ENCODE measurements at regions not wholly inside any gene's neighbourhood (a gene's known extent, or its start where the extent isn't known, plus 50 kb on each side); places are given as distances from the start of the nearest gene placed in this dataset.

- no peak for DNase-seq (ENCODE audit: extremely low spot score)
- ChIA-PET POLR2A (no interaction called here), CTCF (no interaction called here)
- TF ChIP-seq FOXA1 (IDR thresholded peaks at IDR 0.05) (no peak), HDGF (IDR thresholded peaks at IDR 0.05; ENCODE audit: borderline replicate concordance) (no peak), NFRKB (IDR thresholded peaks at IDR 0.05) (no peak), BHLHE40 (IDR thresholded peaks at IDR 0.05; ENCODE audit: borderline replicate concordance) (no peak), FOXK2 (IDR thresholded peaks at IDR 0.05) (no peak), PKNOX1 (IDR thresholded peaks at IDR 0.05) (no peak), FOXM1 (IDR thresholded peaks at IDR 0.05; ENCODE audit: borderline replicate concordance) (no peak), ZNF384 (IDR thresholded peaks at IDR 0.05) (no peak), SP1 (IDR thresholded peaks at IDR 0.05) (no peak), ARNT (IDR thresholded peaks at IDR 0.05) (no peak), SUZ12 (IDR thresholded peaks at IDR 0.05) (no peak), TARDBP (IDR thresholded peaks at IDR 0.05) (no peak), LEF1 (IDR thresholded peaks at IDR 0.05; ENCODE audit: borderline replicate concordance) (no peak), ELF4 (IDR thresholded peaks at IDR 0.05) (no peak), L3MBTL2 (conservative IDR thresholded peaks at IDR 0.05) (no peak), CTBP1 (IDR thresholded peaks at IDR 0.05; ENCODE audit: borderline replicate concordance) (no peak)
These were observed 129.8 kb upstream of the SLC5A12 start for GRCh38 chr11:26851696-26852095.

- POLR2A ChIA-PET = no interaction called here
- CTCF ChIA-PET = no interaction called here
- TF ChIP-seq FOXM1 (IDR thresholded peaks at IDR 0.05; ENCODE audit: borderline replicate concordance) (no peak), ZNF384 (IDR thresholded peaks at IDR 0.05) (no peak), ELF4 (IDR thresholded peaks at IDR 0.05) (no peak), SUZ12 (IDR thresholded peaks at IDR 0.05) (no peak), FOXK2 (IDR thresholded peaks at IDR 0.05) (no peak), SP1 (IDR thresholded peaks at IDR 0.05) (no peak), CTBP1 (IDR thresholded peaks at IDR 0.05; ENCODE audit: borderline replicate concordance) (no peak), BHLHE40 (IDR thresholded peaks at IDR 0.05; ENCODE audit: borderline replicate concordance) (no peak), LEF1 (IDR thresholded peaks at IDR 0.05; ENCODE audit: borderline replicate concordance) (no peak)
- no peak for DNase-seq (ENCODE audit: extremely low spot score)
These were observed 135.8 kb upstream of the FIBIN start for GRCh38 chr11:26858098-26858497.

GRCh38 chr11:26859416-26859815 is 134.5 kb upstream of the FIBIN start:
- no peak for DNase-seq (ENCODE audit: extremely low spot score)
- CTCF ChIA-PET = no interaction called here
- TF ChIP-seq TARDBP (IDR thresholded peaks at IDR 0.05) (no peak), SUZ12 (IDR thresholded peaks at IDR 0.05) (no peak), SP1 (IDR thresholded peaks at IDR 0.05) (no peak), FOXA1 (IDR thresholded peaks at IDR 0.05) (no peak), FOXK2 (IDR thresholded peaks at IDR 0.05) (no peak), ELF4 (IDR thresholded peaks at IDR 0.05) (no peak), NFRKB (IDR thresholded peaks at IDR 0.05) (no peak), CTBP1 (IDR thresholded peaks at IDR 0.05; ENCODE audit: borderline replicate concordance) (no peak), LEF1 (IDR thresholded peaks at IDR 0.05; ENCODE audit: borderline replicate concordance) (no peak), ARNT (IDR thresholded peaks at IDR 0.05) (no peak), ZNF384 (IDR thresholded peaks at IDR 0.05) (no peak), FOXM1 (IDR thresholded peaks at IDR 0.05; ENCODE audit: borderline replicate concordance) (no peak), PKNOX1 (IDR thresholded peaks at IDR 0.05) (no peak), HDGF (IDR thresholded peaks at IDR 0.05; ENCODE audit: borderline replicate concordance) (no peak), L3MBTL2 (conservative IDR thresholded peaks at IDR 0.05) (no peak)
- POLR2A ChIA-PET = no interaction called here

- TF ChIP-seq BHLHE40 (IDR thresholded peaks at IDR 0.05; ENCODE audit: borderline replicate concordance) (no peak), PKNOX1 (IDR thresholded peaks at IDR 0.05) (no peak), SP1 (IDR thresholded peaks at IDR 0.05) (no peak), ZNF384 (IDR thresholded peaks at IDR 0.05) (no peak), HDGF (IDR thresholded peaks at IDR 0.05; ENCODE audit: borderline replicate concordance) (no peak)
- ChIA-PET POLR2A (no interaction called here), CTCF (no interaction called here)
- DNase-seq (ENCODE audit: extremely low spot score) = no peak
These were observed 133.7 kb upstream of the FIBIN start for GRCh38 chr11:26860091-26860780.

- ChIA-PET CTCF (no interaction called here), POLR2A (no interaction called here)
- DNase-seq (ENCODE audit: extremely low spot score) = no peak
- no peak for TF ChIP-seq SUZ12 (IDR thresholded peaks at IDR 0.05)
- no peak for TF ChIP-seq L3MBTL2 (conservative IDR thresholded peaks at IDR 0.05)
- no peak for TF ChIP-seq SP1 (IDR thresholded peaks at IDR 0.05)
- TF ChIP-seq FOXA1 (IDR thresholded peaks at IDR 0.05) = no peak
- TF ChIP-seq NFRKB (IDR thresholded peaks at IDR 0.05) = no peak
- no peak for TF ChIP-seq CTBP1 (IDR thresholded peaks at IDR 0.05; ENCODE audit: borderline replicate concordance)
- no peak for TF ChIP-seq BHLHE40 (IDR thresholded peaks at IDR 0.05; ENCODE audit: borderline replicate concordance)
- no peak for TF ChIP-seq TARDBP (IDR thresholded peaks at IDR 0.05)
- no peak for TF ChIP-seq FOXM1 (IDR thresholded peaks at IDR 0.05; ENCODE audit: borderline replicate concordance)
- TF ChIP-seq ELF4 (IDR thresholded peaks at IDR 0.05) = no peak
- no peak for TF ChIP-seq ZNF384 (IDR thresholded peaks at IDR 0.05)
- TF ChIP-seq FOXK2 (IDR thresholded peaks at IDR 0.05) = no peak
- no peak for TF ChIP-seq LEF1 (IDR thresholded peaks at IDR 0.05; ENCODE audit: borderline replicate concordance)
- TF ChIP-seq ARNT (IDR thresholded peaks at IDR 0.05) = no peak
- TF ChIP-seq PKNOX1 (IDR thresholded peaks at IDR 0.05) = no peak
- no peak for TF ChIP-seq HDGF (IDR thresholded peaks at IDR 0.05; ENCODE audit: borderline replicate concordance)
These were observed 133.0 kb upstream of the FIBIN start for GRCh38 chr11:26860895-26861294.
